IMR-90 (cell line): ENCODE measurements at regions not wholly inside any gene's neighbourhood (a gene's known extent, or its start where the extent isn't known, plus 50 kb on each side); places are given as distances from the start of the nearest gene placed in this dataset.

ENCODE experiments used
- ATAC-seq: fragments of 200-7000 bp; cut with Tn5 transposase; 2 replicates; pipeline ENCODE4 v1.9.1; 2020; ENCODE audit warnings: low read depth, mild to moderate bottlenecking, moderate library complexity
- BruUV-seq: library from RNA; stranded (reverse); fragments of 400-500 nt; replicated peaks from 2 replicates; lab custom pipeline; 2021; lab: Mats Ljungman, UMichigan
- CTCF ChIA-PET: fragments of 300-600 bp; formaldehyde crosslinking; extraction: SDS; loops from one replicate; lab custom pipeline; 2021; ENCODE audit warnings: antibody characterized with exemption; lab: Yijun Ruan, JAX
- POLR2A ChIA-PET: fragments of 300-600 bp; sonication (Branson Sonifier 250); formaldehyde crosslinking; loops from one replicate; lab custom pipeline; 2022; ENCODE audit warnings: antibody characterized with exemption; ENCODE audit not compliant: unreplicated experiment; lab: Charles Lee
- DNase-seq: peaks from one replicate; pipeline ENCODE4 v3.0.0; 2013
- H2AFZ ChIP-seq: replicated peaks from 2 replicates; pipeline ENCODE3; 2013; ENCODE audit warnings: low read length, mild to moderate bottlenecking; ENCODE audit not compliant: poor library complexity
- H2AK5ac ChIP-seq: 2 replicates; pipeline ENCODE4 v1.6.1; 2013; ENCODE audit warnings: low read depth, low read length, inconsistent platforms
- H2AK9ac ChIP-seq: replicated peaks from 2 replicates; pipeline ENCODE3; 2013; ENCODE audit warnings: mild to moderate bottlenecking, low read depth, low read length, moderate library complexity; ENCODE audit not compliant: poor library complexity
- H2BK120ac ChIP-seq: 2 replicates; pipeline ENCODE4 v1.6.1; 2013; ENCODE audit warnings: low read depth, low read length, inconsistent platforms
- H2BK15ac ChIP-seq: 3 replicates; pipeline ENCODE4 v1.6.1; 2013; ENCODE audit warnings: low read depth, low read length, inconsistent platforms
- H2BK20ac ChIP-seq: 2 replicates; pipeline ENCODE4 v1.6.1; 2013; ENCODE audit warnings: low read depth, mild to moderate bottlenecking, inconsistent platforms, low read length, moderate library complexity
- H2BK5ac ChIP-seq: 2 replicates; pipeline ENCODE4 v1.6.1; 2013; ENCODE audit warnings: mild to moderate bottlenecking, low read depth, low read length, inconsistent platforms; ENCODE audit not compliant: poor library complexity, severe bottlenecking
- H3K14ac ChIP-seq: replicated peaks from 2 replicates; pipeline ENCODE4 v1.6.1; 2013; ENCODE audit warnings: low read depth, low read length, inconsistent platforms
- H3K18ac ChIP-seq: 2 replicates; pipeline ENCODE4 v1.6.1; 2013; ENCODE audit warnings: low read depth, low read length, control low read depth
- H3K23ac ChIP-seq: 2 replicates; pipeline ENCODE4 v1.6.1; 2013; ENCODE audit warnings: low read depth, low read length, inconsistent platforms
- H3K27ac ChIP-seq: 2 replicates; pipeline ENCODE4 v1.5.1; 2013; ENCODE audit warnings: mild to moderate bottlenecking, control low read depth, low read length; ENCODE audit not compliant: insufficient read depth
- H3K27me3 ChIP-seq: 2 replicates; pipeline ENCODE4 v1.6.1; 2013; ENCODE audit warnings: low read length; ENCODE audit not compliant: control insufficient read depth, insufficient read depth
- H3K36me3 ChIP-seq: 2 replicates; pipeline ENCODE4 v1.6.1; 2013; ENCODE audit warnings: low read length, mixed read lengths; ENCODE audit not compliant: control insufficient read depth, insufficient read depth
- H3K4ac ChIP-seq: 2 replicates; pipeline ENCODE4 v1.6.1; 2013; ENCODE audit warnings: low read depth, low read length, inconsistent platforms
- H3K4me1 ChIP-seq: 2 replicates; pipeline ENCODE4 v1.6.1; 2013; ENCODE audit warnings: low read length, mixed read lengths; ENCODE audit not compliant: control insufficient read depth, insufficient read depth
- H3K4me2 ChIP-seq: 2 replicates; pipeline ENCODE4 v1.6.1; 2013; ENCODE audit warnings: low read depth, mild to moderate bottlenecking, control low read depth, low read length, moderate library complexity
- H3K4me3 ChIP-seq: 2 replicates; pipeline ENCODE4 v1.5.1; 2013; ENCODE audit warnings: low read depth, mild to moderate bottlenecking, control low read depth, low read length, moderate library complexity; ENCODE audit not compliant: insufficient read depth
- H3K56ac ChIP-seq: 2 replicates; pipeline ENCODE4 v1.6.1; 2013; ENCODE audit warnings: low read length, inconsistent platforms; ENCODE audit not compliant: insufficient read depth; ENCODE audit errors: extremely low read depth
- H3K79me1 ChIP-seq, 2 experiments: 2 replicates each; pipeline ENCODE4 v1.6.1; 2013; ENCODE audit warnings: low read length in 2 of 2, inconsistent platforms in 1 of 2, low read depth in 1 of 2
- H3K9ac ChIP-seq: 2 replicates; pipeline ENCODE4 v1.6.1; 2013; ENCODE audit warnings: low read depth, low read length, control low read depth
- H3K9me1 ChIP-seq: 2 replicates; pipeline ENCODE4 v1.6.1; 2013; ENCODE audit warnings: low read length, inconsistent platforms; ENCODE audit not compliant: insufficient read depth
- H3K9me3 ChIP-seq: 2 replicates; pipeline ENCODE4 v1.6.1; 2013; ENCODE audit warnings: low read length; ENCODE audit not compliant: control insufficient read depth, insufficient read depth
- H4K20me1 ChIP-seq: 2 replicates; pipeline ENCODE4 v1.6.1; 2013; ENCODE audit warnings: low read length, inconsistent platforms; ENCODE audit not compliant: insufficient read depth
- H4K5ac ChIP-seq: 2 replicates; pipeline ENCODE4 v1.6.1; 2013; ENCODE audit warnings: mild to moderate bottlenecking, low read depth, low read length, control low read depth
- H4K8ac ChIP-seq, 2 experiments: 2 replicates each; pipeline ENCODE4 v1.6.1; 2013; ENCODE audit warnings: low read depth in 2 of 2, low read length in 2 of 2, control low read depth in 1 of 2, inconsistent platforms in 1 of 2
- H4K91ac ChIP-seq: 2 replicates; pipeline ENCODE4 v1.6.1; 2013; ENCODE audit warnings: low read depth, low read length, inconsistent platforms; ENCODE audit not compliant: insufficient read depth
- BHLHE40 ChIP-seq: fragments of 150-350 bp; IDR thresholded peaks from 2 replicates; pipeline ENCODE4 v1.6.1; 2016; ENCODE audit warnings: mild to moderate bottlenecking, low read depth, low read length
- CHD1 ChIP-seq: IDR thresholded peaks from 2 replicates; pipeline ENCODE4 v1.6.1; 2012; ENCODE audit warnings: low read depth, low read length, improper control_type of control experiment
- CTCF ChIP-seq: conservative IDR thresholded peaks from 2 replicates; pipeline ENCODE4 v1.5.1; 2012; ENCODE audit warnings: mild to moderate bottlenecking, low read depth, low read length, improper control_type of control experiment
- FOS ChIP-seq: fragments of 150-350 bp; IDR thresholded peaks from 2 replicates; pipeline ENCODE4 v1.6.1; 2016; ENCODE audit warnings: low read depth, low read length
- MAFK ChIP-seq: IDR thresholded peaks from 2 replicates; pipeline ENCODE4 v1.6.1; 2012; ENCODE audit warnings: low read depth, low read length, improper control_type of control experiment
- MAZ ChIP-seq: IDR thresholded peaks from 2 replicates; pipeline ENCODE4 v1.6.1; 2012; ENCODE audit warnings: low read depth, mild to moderate bottlenecking, low read length, improper control_type of control experiment, moderate library complexity, borderline replicate concordance
- MXI1 ChIP-seq: IDR thresholded peaks from 2 replicates; pipeline ENCODE4 v1.6.1; 2012; ENCODE audit warnings: low read depth, mild to moderate bottlenecking, low read length, moderate library complexity, borderline replicate concordance
- NFE2L2 ChIP-seq: fragments of 150-350 bp; IDR thresholded peaks from 2 replicates; pipeline ENCODE4 v1.6.1; 2016; ENCODE audit warnings: low read depth, mild to moderate bottlenecking, low read length
- POLR2A ChIP-seq: IDR thresholded peaks from 2 replicates; pipeline ENCODE4 v1.6.1; 2012; ENCODE audit warnings: mild to moderate bottlenecking, low read depth, low read length
- RAD21 ChIP-seq: IDR thresholded peaks from 2 replicates; pipeline ENCODE4 v1.6.1; 2012; ENCODE audit warnings: low read length, improper control_type of control experiment
- RFX5 ChIP-seq: IDR thresholded peaks from 2 replicates; pipeline ENCODE4 v1.8.0; 2012; ENCODE audit warnings: low read depth, mild to moderate bottlenecking, low read length, moderate library complexity
- USF2 ChIP-seq: fragments of 150-350 bp; IDR thresholded peaks from 2 replicates; pipeline ENCODE4 v1.6.1; 2017; ENCODE audit warnings: mild to moderate bottlenecking, antibody characterized with exemption, low read length, low read depth
- dilution Hi-C: fragments of 300-500 bp; cut with HindIII; formaldehyde crosslinking; loops from one replicate; pipeline ENCODE4 v1.14.3; 2018; ENCODE audit warnings: low sequenced_read_pairs; ENCODE audit not compliant: unreplicated experiment
- in situ Hi-C: fragments of 300-500 bp; cut with MboI; formaldehyde crosslinking; loops from 3 replicates; pipeline ENCODE4 v1.14.3; 2019; ENCODE audit warnings: low sequenced_read_pairs, inconsistent platforms, mixed read lengths
- intact Hi-C: fragments of 100-400 bp; cut with micrococcal nuclease; formaldehyde crosslinking; loops from 2 replicates; pipeline ENCODE4 v1.10.0; 2022

GRCh38 chr15:37810381-37810780 is 124.1 kb upstream of the TMCO5A start:
- Histone ChIP-seq H3K9me3 (no peaks in the 10 kb centered on the region), H2BK120ac (no peak overlapping the region), H2AFZ (no peak overlapping the region), H2BK15ac (no peak overlapping the region), H4K8ac (no peak overlapping the region), H2BK5ac (no peak overlapping the region), H3K27me3 (no peaks in the 10 kb centered on the region; the same call in 1 of the 2 replicates), H3K23ac (no peak overlapping the region), H4K91ac (no peak overlapping the region), H3K9ac (no peak overlapping the region), H4K5ac (no peak overlapping the region), H3K27ac (no peak overlapping the region), H2AK5ac (no peak overlapping the region), H3K14ac (no peak overlapping the region), H3K4me3 (no peak overlapping the region), H3K4me1 (no peaks in the 10 kb centered on the region), H3K9me1 (no peaks in the 10 kb centered on the region), H2BK20ac (no peak overlapping the region), H3K18ac (no peak overlapping the region), H4K20me1 (no peaks in the 10 kb centered on the region), H3K36me3 (no peaks in the 10 kb centered on the region), H3K4me2 (no peak overlapping the region), H3K79me1 (no peaks in the 10 kb centered on the region), H2AK9ac (no peak overlapping the region), H3K4ac (no peak overlapping the region), H3K56ac (no peak overlapping the region)
- ChIA-PET CTCF (no interaction called here), POLR2A (no interaction called here)
- no TSS peak for BruUV-seq
- ATAC-seq (no peak), DNase-seq (no peak)
- TF ChIP-seq FOS (no peak), NFE2L2 (no peak), MXI1 (no peak), POLR2A (no peak), CTCF (no peak), CHD1 (no peak), MAFK (no peak), USF2 (no peak), MAZ (no peak), BHLHE40 (no peak), RAD21 (no peak), RFX5 (no peak)
- dilution Hi-C loops (no loop called here), intact Hi-C loops (no loop called here), in situ Hi-C loops (no loop called here)
